Stimulated activated CD4-positive, alpha-beta T cell treated with anti-CD3 and anti-CD28 coated beads, Interleukin-4, amount 100 ng/mL, for 48 hours (primary cell): ENCODE measurements at regions not wholly inside any gene's neighbourhood (a gene's known extent, or its start where the extent isn't known, plus 50 kb on each side); places are given as distances from the start of the nearest gene placed in this dataset.

Source experiments
- DNase-seq, 2 donors: peaks; one replicate each; pipeline ENCODE4 v3.0.0-alpha.2; 2020; ENCODE audit warnings: low read depth in 2 of 2

- DNase-seq: no peak
Observed at GRCh38 chr20:39234520-39235095, 272.5 kb downstream of the DHX35 start.

- DNase-seq: no peak
Observed at GRCh38 chr20:39233755-39234154, 271.6 kb downstream of the DHX35 start.

GRCh38 chr20:39227416-39227815 is 265.3 kb downstream of the DHX35 start:
- no peak for DNase-seq

- DNase-seq: no peak
Observed at GRCh38 chr20:39225978-39226377, 263.8 kb downstream of the DHX35 start.

GRCh38 chr20:39225536-39225935 is 263.4 kb downstream of the DHX35 start:
- DNase-seq: no peak

GRCh38 chr20:39222101-39222500 is 260.0 kb downstream of the DHX35 start:
- DNase-seq: no peak

GRCh38 chr20:39216195-39216594 is 254.1 kb downstream of the DHX35 start:
- no peak for DNase-seq

- DNase-seq: no peak
Observed at GRCh38 chr20:39214828-39215227, 252.7 kb downstream of the DHX35 start.

- DNase-seq: no peak
Observed at GRCh38 chr20:39213476-39214145, 251.5 kb downstream of the DHX35 start.

- no peak for DNase-seq
Observed at GRCh38 chr20:39211060-39211748, 249.1 kb downstream of the DHX35 start.

- no peak for DNase-seq
Observed at GRCh38 chr20:39210341-39211036, 248.3 kb downstream of the DHX35 start.

GRCh38 chr20:39206899-39207564 is 244.9 kb downstream of the DHX35 start:
- DNase-seq: no peak

GRCh38 chr20:39195582-39196021 is 233.5 kb downstream of the DHX35 start:
- no peak for DNase-seq

GRCh38 chr20:39190666-39191570 is 228.8 kb downstream of the DHX35 start:
- no peak for DNase-seq

GRCh38 chr20:39188266-39188765 is 226.2 kb downstream of the DHX35 start:
- DNase-seq: no peak

- no peak for DNase-seq
Observed at GRCh38 chr20:39181490-39181889, 219.3 kb downstream of the DHX35 start.

- no peak for DNase-seq
Observed at GRCh38 chr20:39176457-39176856, 214.3 kb downstream of the DHX35 start.

- no peak for DNase-seq
Observed at GRCh38 chr20:39170896-39171463, 208.8 kb downstream of the DHX35 start.

- no peak for DNase-seq
Observed at GRCh38 chr20:39165099-39165498, 203.0 kb downstream of the DHX35 start.

- DNase-seq: no peak
Observed at GRCh38 chr20:39164642-39165041, 202.5 kb downstream of the DHX35 start.
